H1 (cell line): ENCODE measurements at regions not wholly inside any gene's neighbourhood (a gene's known extent, or its start where the extent isn't known, plus 50 kb on each side); places are given as distances from the start of the nearest gene placed in this dataset.

Experiments
- TF ChIP-seq, protein P1 (sequence below): fragments of 300-600 bp; sonication (generic); IDR thresholded peaks from 2 replicates; pipeline ENCODE4 v1.7.1; 2012; ENCODE audit warnings: low read length, moderate library complexity, mild to moderate bottlenecking, inconsistent platforms; ENCODE audit not compliant: insufficient replicate concordance
- TF ChIP-seq, protein P2 (sequence below): IDR thresholded peaks from 2 replicates; pipeline ENCODE4 v1.6.1; 2011; ENCODE audit warnings: low read length, improper control_type of control experiment

DNA sequence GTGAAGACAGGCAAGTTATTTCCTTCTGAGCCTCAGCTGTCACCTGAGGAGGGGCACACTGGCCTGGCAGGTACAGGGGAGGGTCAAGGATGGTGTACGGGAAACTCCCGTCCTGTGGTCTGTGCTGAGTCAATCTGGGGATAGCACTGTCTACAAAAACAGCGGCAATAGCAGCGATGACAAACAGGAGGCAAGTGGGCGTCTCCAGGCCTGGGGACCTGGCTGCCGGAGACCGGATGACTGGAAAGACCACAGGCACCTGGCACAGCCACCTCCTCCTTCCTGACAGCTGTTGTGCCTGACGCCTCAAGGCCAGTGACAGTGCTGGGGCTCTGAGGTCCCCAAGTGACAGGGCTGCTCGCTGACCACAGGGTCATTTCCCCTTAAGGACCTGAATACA is 202.1 kb upstream of the HS6ST1 start (continued):
- TF ChIP-seq, protein P1, sequence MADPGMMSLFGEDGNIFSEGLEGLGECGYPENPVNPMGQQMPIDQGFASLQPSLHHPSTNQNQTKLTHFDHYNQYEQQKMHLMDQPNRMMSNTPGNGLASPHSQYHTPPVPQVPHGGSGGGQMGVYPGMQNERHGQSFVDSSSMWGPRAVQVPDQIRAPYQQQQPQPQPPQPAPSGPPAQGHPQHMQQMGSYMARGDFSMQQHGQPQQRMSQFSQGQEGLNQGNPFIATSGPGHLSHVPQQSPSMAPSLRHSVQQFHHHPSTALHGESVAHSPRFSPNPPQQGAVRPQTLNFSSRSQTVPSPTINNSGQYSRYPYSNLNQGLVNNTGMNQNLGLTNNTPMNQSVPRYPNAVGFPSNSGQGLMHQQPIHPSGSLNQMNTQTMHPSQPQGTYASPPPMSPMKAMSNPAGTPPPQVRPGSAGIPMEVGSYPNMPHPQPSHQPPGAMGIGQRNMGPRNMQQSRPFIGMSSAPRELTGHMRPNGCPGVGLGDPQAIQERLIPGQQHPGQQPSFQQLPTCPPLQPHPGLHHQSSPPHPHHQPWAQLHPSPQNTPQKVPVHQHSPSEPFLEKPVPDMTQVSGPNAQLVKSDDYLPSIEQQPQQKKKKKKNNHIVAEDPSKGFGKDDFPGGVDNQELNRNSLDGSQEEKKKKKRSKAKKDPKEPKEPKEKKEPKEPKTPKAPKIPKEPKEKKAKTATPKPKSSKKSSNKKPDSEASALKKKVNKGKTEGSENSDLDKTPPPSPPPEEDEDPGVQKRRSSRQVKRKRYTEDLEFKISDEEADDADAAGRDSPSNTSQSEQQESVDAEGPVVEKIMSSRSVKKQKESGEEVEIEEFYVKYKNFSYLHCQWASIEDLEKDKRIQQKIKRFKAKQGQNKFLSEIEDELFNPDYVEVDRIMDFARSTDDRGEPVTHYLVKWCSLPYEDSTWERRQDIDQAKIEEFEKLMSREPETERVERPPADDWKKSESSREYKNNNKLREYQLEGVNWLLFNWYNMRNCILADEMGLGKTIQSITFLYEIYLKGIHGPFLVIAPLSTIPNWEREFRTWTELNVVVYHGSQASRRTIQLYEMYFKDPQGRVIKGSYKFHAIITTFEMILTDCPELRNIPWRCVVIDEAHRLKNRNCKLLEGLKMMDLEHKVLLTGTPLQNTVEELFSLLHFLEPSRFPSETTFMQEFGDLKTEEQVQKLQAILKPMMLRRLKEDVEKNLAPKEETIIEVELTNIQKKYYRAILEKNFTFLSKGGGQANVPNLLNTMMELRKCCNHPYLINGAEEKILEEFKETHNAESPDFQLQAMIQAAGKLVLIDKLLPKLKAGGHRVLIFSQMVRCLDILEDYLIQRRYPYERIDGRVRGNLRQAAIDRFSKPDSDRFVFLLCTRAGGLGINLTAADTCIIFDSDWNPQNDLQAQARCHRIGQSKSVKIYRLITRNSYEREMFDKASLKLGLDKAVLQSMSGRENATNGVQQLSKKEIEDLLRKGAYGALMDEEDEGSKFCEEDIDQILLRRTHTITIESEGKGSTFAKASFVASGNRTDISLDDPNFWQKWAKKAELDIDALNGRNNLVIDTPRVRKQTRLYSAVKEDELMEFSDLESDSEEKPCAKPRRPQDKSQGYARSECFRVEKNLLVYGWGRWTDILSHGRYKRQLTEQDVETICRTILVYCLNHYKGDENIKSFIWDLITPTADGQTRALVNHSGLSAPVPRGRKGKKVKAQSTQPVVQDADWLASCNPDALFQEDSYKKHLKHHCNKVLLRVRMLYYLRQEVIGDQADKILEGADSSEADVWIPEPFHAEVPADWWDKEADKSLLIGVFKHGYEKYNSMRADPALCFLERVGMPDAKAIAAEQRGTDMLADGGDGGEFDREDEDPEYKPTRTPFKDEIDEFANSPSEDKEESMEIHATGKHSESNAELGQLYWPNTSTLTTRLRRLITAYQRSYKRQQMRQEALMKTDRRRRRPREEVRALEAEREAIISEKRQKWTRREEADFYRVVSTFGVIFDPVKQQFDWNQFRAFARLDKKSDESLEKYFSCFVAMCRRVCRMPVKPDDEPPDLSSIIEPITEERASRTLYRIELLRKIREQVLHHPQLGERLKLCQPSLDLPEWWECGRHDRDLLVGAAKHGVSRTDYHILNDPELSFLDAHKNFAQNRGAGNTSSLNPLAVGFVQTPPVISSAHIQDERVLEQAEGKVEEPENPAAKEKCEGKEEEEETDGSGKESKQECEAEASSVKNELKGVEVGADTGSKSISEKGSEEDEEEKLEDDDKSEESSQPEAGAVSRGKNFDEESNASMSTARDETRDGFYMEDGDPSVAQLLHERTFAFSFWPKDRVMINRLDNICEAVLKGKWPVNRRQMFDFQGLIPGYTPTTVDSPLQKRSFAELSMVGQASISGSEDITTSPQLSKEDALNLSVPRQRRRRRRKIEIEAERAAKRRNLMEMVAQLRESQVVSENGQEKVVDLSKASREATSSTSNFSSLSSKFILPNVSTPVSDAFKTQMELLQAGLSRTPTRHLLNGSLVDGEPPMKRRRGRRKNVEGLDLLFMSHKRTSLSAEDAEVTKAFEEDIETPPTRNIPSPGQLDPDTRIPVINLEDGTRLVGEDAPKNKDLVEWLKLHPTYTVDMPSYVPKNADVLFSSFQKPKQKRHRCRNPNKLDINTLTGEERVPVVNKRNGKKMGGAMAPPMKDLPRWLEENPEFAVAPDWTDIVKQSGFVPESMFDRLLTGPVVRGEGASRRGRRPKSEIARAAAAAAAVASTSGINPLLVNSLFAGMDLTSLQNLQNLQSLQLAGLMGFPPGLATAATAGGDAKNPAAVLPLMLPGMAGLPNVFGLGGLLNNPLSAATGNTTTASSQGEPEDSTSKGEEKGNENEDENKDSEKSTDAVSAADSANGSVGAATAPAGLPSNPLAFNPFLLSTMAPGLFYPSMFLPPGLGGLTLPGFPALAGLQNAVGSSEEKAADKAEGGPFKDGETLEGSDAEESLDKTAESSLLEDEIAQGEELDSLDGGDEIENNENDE = no peak
- TF ChIP-seq, protein P2, sequence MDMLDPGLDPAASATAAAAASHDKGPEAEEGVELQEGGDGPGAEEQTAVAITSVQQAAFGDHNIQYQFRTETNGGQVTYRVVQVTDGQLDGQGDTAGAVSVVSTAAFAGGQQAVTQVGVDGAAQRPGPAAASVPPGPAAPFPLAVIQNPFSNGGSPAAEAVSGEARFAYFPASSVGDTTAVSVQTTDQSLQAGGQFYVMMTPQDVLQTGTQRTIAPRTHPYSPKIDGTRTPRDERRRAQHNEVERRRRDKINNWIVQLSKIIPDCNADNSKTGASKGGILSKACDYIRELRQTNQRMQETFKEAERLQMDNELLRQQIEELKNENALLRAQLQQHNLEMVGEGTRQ = no peak
- TF ChIP-seq, all 59 proteins: peak for 0
